LNCaP clone FGC (cell line): ENCODE measurements at regions not wholly inside any gene's neighbourhood (a gene's known extent, or its start where the extent isn't known, plus 50 kb on each side); places are given as distances from the start of the nearest gene placed in this dataset.
"Not testable (repeated sequence)": the region's sequence is repeated elsewhere in the genome, so short reads cannot be mapped to it uniquely, and the experiment has no call there.

Source experiments
- DNase-seq: peaks from one replicate; pipeline ENCODE4 v3.0.0-alpha.2; 2011; ENCODE audit warnings: low read depth
- H3K4me3 ChIP-seq: 2 replicates; pipeline ENCODE4 v1.5.1; 2011; ENCODE audit warnings: mild to moderate bottlenecking, low read depth, low read length, control low read depth
- TF ChIP-seq, protein P1 (sequence below): IDR thresholded peaks from 2 replicates; pipeline ENCODE4 v1.5.1; 2012; ENCODE audit warnings: mild to moderate bottlenecking; ENCODE audit not compliant: control insufficient read depth, insufficient read depth; ENCODE audit errors: extremely low read depth

DNA sequence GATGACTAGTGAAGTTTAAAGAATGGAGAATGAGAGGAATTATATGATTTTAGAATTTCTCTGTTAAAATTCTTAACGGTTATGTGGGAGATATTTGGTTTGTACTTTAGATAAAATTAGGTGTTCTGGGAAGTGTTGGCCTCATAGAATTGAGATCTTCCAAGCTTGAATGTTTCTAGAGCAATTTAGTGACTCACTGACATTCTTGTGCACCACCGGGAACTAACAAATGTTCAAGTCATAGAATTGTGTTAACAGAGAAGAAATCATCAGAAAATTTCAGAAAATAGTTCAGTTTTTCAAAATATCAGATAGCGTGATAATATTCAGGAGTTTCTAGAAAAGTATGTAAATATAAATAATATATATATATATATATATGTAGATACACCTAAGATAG lies 67.9 kb upstream of the BMP5 start:
- TF ChIP-seq, protein P1, sequence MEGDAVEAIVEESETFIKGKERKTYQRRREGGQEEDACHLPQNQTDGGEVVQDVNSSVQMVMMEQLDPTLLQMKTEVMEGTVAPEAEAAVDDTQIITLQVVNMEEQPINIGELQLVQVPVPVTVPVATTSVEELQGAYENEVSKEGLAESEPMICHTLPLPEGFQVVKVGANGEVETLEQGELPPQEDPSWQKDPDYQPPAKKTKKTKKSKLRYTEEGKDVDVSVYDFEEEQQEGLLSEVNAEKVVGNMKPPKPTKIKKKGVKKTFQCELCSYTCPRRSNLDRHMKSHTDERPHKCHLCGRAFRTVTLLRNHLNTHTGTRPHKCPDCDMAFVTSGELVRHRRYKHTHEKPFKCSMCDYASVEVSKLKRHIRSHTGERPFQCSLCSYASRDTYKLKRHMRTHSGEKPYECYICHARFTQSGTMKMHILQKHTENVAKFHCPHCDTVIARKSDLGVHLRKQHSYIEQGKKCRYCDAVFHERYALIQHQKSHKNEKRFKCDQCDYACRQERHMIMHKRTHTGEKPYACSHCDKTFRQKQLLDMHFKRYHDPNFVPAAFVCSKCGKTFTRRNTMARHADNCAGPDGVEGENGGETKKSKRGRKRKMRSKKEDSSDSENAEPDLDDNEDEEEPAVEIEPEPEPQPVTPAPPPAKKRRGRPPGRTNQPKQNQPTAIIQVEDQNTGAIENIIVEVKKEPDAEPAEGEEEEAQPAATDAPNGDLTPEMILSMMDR = no peak
- H3K4me3 ChIP-seq = no peak overlapping the region
- no peak for DNase-seq

DNA sequence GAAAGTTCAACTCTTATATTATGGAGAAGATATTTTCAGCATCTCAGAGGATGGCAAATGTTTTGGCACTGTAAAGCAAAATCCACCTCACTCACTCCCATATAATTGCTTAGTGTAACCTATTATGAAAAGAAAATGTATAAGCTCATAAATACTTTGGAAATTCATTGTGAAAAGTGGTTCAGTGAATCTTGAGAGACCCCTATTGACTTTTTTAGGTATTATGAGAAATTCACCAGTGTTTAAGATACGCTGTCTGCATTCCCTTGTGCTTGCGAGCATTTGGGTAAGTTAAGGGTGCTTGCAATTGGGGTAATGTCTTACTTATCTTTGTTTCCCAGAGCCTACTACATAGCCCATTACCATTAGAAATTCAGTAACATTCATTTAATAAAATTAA lies 66.3 kb upstream of the BMP5 start:
- no peak overlapping the region for H3K4me3 ChIP-seq
- TF ChIP-seq, protein P1 = no peak
- no peak for DNase-seq

DNA sequence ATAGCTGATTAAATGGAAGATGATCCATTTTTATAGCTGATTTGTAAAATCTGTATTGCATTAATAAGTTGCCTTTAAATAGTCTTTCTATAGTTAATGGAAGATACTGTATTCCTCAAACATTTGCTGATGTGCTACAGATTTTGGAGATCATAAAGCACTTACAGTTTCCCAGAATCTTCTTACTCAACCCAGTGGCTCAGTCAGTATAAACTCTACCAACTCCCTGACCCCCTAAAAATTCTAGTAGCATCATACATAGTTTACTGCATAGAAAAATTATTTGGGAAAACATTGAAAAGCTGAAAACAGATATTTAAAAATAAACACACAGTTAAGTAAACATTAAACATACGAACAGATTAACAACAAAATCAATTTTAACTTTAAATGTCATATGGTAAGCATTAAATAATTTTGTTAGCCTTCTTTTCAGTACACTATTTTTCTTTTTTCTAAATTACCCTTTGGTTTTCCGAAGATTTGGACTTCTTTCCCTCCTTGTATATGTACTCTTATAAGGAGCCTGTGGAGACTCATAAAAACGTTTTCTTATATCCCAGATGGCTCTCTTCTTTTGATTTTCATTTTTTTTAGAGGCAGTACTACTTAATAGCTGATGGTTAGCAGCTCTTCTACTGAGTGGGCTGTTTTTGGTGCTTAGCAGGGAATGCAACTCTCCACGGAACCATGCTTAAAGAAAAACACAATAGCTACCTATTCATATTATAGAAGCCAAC lies 62.7 kb upstream of the BMP5 start:
- TF ChIP-seq, protein P1 = no peak

DNA sequence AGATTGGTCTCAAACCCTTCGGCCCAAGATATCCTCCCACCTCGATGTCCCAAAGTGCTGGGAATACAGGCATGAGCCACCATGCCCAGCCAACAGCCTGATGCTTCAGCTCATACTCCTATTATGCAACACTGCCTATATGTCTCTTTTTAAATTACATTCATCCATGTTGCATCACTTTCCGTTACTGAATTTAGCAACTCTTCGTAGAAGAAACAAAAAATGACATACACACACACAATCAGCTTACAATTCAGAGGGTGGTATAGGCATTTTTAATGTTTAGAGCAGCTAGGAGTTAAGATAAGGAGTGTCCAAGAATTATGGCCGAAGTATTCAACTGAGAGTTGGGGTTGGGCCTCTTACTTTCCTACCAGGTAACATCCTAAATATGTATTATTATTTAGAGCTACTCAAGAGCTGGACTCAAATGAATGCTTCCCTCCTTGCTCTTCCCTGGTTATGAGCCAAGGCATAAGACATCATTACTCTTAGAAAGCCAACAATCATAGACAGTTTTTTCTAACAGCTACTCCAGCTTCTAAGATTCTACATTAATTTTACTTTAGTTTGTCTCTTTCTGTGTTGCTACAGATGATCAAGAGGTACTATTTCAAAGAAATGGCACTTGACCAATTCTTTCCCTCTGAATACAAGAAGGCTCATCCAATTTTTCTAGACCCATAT lies 62.0 kb upstream of the BMP5 start:
- no peak for DNase-seq
- H3K4me3 ChIP-seq = no peak overlapping the region
- TF ChIP-seq, protein P1 = no peak

More for the DNA sequence above, 62.7 kb upstream of the BMP5 start:
- H3K4me3 ChIP-seq = no peak overlapping the region
- DNase-seq = no peak

DNA sequence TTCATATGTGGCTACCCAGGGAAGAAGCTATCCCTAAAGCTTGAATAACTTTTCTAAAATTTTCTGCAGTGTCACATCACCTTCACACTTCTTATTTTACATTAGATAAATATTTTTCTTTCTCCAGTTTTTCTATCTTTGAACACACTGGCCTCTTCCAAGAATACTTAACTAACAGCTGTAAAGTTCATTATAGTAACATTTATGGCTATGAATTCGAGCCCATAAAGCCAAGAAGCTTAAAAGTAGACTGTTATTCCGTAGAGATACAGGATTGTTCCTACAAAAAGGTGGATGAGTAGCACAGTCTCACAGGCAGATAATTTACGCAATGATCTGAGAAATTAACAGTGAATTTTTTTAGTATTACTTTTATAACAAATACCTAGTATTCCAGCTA lies 55.7 kb upstream of the BMP5 start:
- no peak overlapping the region for H3K4me3 ChIP-seq
- TF ChIP-seq, protein P1 = no peak
- no peak for DNase-seq

DNA sequence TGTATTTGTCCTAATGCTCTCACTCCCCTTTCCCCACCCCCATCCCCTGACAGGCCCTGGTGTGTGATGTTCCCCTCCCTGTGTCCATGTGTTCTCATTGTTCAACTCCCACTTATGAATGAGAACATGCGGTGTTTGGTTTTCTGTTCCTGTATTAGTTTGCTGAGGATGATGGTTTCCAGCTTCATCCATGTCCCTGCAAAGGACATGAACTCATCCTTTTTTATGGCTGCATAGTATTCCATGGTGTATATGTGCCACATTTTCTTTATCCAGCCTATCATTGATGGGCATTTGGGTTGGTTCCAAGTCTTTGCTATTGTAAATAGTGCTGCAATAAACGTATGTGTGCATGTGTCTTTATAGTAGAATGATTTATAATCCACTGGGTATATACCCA lies 52.3 kb upstream of the BMP5 start:
- H3K4me3 ChIP-seq, DNase-seq: not testable (repeated sequence)

DNA sequence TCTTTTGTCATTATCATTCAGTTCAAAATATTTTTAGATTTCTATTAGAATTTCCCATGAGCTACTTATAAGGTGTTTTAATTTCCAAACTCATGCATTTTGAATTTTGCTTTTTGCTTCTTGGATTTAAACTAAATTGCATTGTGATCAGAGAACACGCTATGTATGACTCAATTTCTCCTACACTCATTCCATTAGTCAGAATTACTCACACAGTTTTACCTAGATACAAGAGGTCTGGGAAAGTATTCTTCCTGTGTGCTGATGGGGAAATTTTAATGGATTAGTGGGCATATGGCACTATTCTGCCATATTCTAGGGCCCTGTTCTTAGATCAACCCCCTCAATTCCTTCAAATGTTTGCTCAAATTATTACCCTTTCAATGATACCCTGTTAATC lies 49.9 kb upstream of the BMP5 start:
- no peak for DNase-seq
- TF ChIP-seq, protein P1 = no peak
- no peak overlapping the region for H3K4me3 ChIP-seq
